ENCODE measurements at regions not wholly inside any gene's neighbourhood (a gene's known extent, or its start where the extent isn't known, plus 50 kb on each side); places are given as distances from the start of the nearest gene placed in this dataset.
"Not testable (repeated sequence)": the region's sequence is repeated elsewhere in the genome, so short reads cannot be mapped to it uniquely, and the experiment has no call there.

GRCh38 chr10:27383595-27384542, 120.2 kb upstream of the RAB18 start:
- DNase-seq: no peak

GRCh38 chr10:27382176-27382575, 121.9 kb upstream of the RAB18 start:
- no peak for DNase-seq

DNA sequence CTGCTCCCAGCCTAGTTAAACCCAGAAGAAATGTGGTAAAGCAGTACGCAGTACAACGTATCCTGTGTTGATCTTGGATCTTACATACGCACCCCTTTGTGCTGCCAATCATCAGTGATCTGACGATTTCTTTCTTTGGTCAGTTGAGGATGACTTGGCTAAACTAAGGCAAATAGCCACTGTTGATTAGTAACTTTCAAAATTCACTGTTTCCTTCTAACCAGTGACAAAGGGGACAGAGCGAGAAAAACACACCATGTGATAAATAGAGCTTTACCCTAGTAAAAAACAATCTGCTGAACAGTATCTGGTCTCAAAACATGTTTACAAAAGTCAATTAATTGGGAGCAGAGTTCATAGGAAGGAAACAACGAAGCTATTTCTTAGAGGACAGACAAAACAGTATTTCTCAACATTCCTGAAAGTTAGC, 123.2 kb upstream of the RAB18 start:
- no peak for DNase-seq

- DNase-seq: not testable (repeated sequence)
Observed at GRCh38 chr10:27379041-27379440, 125.1 kb upstream of the RAB18 start.

GRCh38 chr10:27373566-27374160, 130.4 kb upstream of the RAB18 start:
- no peak for DNase-seq

DNA sequence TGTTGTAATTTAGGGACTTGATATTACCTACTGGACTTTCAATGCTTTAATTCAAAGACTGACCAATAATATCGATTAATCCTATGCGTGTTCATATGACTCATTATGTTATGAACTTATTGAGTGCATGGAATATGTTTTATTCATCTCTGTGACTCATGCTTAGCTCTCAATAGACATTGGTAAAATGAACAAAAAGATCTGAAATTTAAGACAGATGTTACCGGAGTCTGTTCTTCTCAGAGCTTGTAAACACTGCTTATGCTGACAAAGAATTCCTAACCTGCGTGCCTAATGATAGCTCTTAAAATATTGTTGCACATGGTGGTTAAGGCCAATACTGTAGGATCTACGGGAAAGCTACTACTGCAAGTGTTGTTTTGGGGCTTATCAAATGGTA, 131.5 kb upstream of the ACBD5 start:
- no peak for DNase-seq

GRCh38 chr10:27371375-27371774, 130.8 kb upstream of the ACBD5 start:
- not testable (repeated sequence) for DNase-seq

GRCh38 chr10:27369880-27370279, 129.3 kb upstream of the ACBD5 start:
- no peak for DNase-seq

DNA sequence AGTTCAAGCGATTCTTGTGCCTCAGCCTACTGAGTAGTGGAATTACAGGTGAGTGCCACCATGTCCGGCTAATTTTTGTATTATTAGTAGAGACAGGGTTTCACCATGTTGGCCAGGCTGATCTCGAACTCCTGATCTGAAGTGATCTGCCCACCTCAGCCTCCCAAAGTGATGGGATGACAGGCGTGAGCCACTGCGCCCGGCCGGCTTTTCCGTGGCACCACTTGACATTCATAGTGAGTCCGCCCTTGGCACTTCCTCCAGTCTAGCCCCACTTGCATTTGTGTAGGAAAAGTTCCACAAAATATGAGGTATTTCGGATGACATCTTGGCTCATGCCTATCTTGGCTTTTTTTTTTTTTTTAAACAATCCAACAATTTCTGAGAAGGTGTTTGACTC, 128.1 kb upstream of the ACBD5 start:
- DNase-seq: no peak

DNA sequence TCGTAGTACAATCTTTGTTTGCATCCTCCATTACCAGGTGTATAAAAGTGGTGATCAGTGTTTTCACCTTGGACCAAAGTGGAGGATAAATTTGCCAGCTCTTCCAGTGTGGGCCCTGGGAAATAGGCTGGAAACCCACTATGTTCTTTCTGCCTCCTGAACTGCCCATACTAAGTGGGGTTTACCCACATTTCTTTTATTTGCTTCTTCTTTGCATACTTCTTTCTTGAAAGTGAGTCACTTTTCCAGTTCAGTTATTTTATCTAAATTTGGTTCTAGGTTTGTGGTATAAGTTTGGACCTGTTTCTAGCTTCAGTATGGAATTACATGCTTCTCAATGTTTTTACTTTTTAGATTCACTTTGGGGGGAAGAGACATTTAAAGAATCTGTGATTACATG, 126.2 kb upstream of the ACBD5 start:
- DNase-seq: no peak

- no peak for DNase-seq
Observed at GRCh38 chr10:27364028-27364427, 123.4 kb upstream of the ACBD5 start.

DNA sequence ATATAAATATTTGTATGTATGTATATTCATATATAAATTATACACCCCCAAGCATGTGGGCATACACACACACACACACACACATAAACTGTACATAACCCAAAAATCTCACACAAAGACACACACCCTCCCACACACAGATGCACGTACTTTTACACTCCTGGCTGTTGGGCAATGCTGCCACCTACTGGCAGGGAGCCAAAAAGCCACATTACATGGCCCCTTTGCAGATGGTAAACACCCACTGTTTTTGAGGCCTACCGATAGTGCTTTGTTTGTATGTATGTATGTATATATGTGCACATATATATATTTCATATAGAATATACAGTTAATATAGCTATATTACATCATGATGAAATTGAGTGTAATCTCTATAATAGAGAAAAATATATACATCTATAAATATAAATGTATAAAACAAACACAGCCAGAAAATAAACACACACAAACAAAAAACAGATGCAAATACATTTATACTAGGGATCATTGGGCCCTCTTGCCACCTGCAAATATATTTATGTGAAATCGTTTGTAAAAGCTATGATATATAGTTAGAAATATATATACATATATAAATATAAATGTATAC, 120.1 kb upstream of the ACBD5 start:
- DNase-seq: peak; percentile 89 to 90

GRCh38 chr10:27359792-27360355, 119.3 kb upstream of the ACBD5 start:
- no peak for DNase-seq

GRCh38 chr10:27356738-27357137, 116.1 kb upstream of the ACBD5 start:
- DNase-seq: no peak

DNA sequence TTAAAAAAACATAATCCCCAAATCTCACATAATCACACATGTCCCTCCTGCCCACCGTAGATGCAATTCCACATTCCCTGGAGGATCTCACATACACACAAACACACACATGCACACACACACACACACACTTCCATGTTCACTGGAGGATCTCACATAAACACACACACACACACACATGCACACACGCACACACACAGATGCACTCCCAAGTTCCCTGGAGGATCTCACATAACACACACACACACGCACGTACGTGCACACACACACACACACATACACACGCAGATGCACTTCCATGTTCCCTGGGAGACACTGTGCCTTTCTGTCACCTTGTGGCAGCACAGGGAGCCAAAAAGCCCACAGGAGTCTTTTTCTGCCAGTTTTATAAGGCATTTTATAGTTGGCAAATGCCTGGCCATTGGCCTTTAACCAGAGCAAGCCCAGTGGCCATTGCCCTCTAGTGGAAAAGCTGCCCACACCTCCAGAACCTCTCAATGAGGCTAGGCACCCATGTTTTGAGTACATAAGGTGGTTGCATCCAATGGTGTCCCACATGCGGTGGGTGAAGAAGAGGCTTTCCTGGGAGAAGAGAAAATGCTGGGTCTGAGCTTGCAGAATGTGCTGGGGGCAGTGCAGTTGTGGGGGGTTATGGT, 115.4 kb upstream of the ACBD5 start:
- no peak for DNase-seq

GRCh38 chr10:27354643-27355270, 114.2 kb upstream of the ACBD5 start:
- DNase-seq: not testable (repeated sequence)

DNA sequence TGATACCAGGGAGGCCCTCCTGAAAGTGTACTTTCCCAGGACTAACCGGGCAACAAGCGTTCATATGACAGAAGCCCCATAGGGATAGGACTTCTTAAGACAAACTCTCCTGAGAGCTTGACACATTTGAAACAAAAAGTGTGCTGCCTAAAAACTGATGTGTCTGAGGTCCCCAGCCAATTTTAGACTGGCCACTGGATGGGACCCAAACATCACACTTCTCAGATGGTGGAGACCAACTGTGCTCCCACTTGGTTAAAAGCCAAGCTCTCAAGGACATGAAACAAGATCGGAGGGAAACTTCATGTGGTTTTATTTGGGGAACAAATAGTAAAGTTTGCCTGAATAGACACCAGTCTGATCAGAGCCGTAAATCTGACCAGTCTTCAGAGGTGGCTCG, 113.5 kb upstream of the ACBD5 start:
- not testable (repeated sequence) for DNase-seq

- no peak for DNase-seq
Observed at GRCh38 chr10:27349987-27350386, 109.4 kb upstream of the ACBD5 start.

- DNase-seq: not testable (repeated sequence)
Observed at GRCh38 chr10:27347827-27348207, 107.2 kb upstream of the ACBD5 start.

- DNase-seq: no peak
Observed at GRCh38 chr10:27345455-27345920, 104.9 kb upstream of the ACBD5 start.

DNA sequence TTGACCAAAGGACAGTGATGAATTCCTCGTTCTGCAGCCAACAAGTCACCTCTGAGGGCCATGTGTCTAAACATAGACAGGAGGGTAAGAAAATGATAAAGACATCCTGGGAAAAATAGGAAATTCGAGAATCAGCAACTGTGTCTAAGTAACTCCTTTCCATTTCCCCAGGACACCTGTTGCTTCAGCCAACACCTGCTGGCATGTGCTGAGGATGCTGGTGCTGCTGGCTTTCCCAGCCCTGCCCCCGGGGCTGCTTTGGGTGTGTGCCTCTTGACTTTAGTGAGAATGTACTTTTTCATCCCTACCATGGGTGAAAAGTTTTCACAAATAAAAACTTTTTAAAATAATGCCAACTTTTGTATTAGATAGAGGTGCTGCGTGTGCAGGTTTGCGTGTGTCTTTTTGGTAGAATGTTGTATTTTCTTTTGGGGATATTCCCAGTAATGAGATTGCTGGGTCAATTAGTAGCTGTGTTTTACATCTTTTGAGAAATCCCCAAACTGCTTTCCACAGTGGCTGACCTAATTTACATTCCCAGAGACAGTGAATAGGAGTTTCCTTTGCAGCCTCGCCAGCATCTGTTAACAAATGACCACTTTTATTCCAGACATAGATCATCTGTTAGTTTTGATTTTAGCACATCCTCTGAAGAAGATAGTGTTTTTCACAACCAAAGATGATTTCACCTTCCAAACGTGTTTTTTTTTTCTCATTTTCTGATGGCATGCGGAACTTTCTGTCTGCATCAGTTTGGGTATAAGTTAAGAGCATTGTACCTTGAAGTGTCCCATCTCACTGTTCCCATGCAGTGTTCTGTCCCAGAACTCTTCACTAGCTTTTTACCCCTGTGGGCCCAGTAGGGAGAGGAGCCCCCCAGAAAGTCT, 104.2 kb upstream of the ACBD5 start:
- DNase-seq: peak in 1 of 2 experiments; percentile 35
